IPS-11a (cell line): ENCODE measurements at regions not wholly inside any gene's neighbourhood (a gene's known extent, or its start where the extent isn't known, plus 50 kb on each side); places are given as distances from the start of the nearest gene placed in this dataset.
A peak's percentile ranks its signal among the peaks of the same experiment; 100 is the strongest.

Experiments
- H3K4me3 ChIP-seq: one replicate; pipeline ENCODE4 v1.5.1; 2013; ENCODE audit warnings: low read depth, low read length, control low read depth

DNA sequence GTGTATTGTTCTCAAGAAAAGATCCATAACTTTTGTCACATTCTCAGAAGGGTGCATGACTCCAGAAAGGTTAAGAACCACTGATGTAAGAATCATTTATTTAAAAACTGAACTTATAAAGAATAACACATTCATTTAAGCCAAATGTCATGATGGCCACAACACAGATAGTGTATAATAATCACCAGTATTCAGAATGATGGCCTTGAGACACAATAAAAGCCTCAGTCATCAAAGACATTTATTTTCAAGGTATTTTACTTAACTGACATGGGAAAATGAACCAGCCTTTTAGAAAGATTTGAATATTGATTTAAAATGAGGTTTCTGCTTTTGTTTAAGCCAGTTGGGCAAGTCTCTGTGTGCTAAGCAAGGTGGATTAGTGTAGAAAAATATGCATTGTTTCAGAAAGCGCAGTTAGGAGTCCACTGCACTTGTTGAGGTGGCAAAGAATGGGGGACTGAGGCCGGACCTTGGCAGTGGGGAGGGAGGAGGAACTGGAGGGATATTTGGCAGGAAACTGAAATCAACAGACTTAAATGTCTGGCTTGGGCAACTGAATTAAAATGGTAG is 371.9 kb upstream of the ESRRG start:
- H3K4me3 ChIP-seq: no peak overlapping the region

DNA sequence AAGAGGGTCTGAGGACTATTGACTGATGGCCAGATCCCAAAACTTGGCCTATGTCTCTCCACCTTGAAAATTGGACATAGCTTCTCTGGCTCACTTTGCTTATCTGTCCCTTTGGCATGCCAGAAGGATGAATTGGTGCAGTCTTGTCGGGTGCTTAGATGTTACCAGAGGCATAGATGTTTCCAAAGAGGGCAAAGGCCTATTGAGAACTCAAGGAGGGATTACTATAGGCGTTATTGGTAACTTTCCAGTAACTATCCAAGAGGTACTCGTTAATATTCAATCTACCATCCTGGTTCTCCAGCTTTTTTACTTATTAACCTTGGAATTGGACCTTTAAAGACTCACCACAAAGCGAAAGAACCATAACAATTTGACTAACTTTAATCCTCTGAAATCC is 368.3 kb upstream of the ESRRG start:
- no peak overlapping the region for H3K4me3 ChIP-seq

DNA sequence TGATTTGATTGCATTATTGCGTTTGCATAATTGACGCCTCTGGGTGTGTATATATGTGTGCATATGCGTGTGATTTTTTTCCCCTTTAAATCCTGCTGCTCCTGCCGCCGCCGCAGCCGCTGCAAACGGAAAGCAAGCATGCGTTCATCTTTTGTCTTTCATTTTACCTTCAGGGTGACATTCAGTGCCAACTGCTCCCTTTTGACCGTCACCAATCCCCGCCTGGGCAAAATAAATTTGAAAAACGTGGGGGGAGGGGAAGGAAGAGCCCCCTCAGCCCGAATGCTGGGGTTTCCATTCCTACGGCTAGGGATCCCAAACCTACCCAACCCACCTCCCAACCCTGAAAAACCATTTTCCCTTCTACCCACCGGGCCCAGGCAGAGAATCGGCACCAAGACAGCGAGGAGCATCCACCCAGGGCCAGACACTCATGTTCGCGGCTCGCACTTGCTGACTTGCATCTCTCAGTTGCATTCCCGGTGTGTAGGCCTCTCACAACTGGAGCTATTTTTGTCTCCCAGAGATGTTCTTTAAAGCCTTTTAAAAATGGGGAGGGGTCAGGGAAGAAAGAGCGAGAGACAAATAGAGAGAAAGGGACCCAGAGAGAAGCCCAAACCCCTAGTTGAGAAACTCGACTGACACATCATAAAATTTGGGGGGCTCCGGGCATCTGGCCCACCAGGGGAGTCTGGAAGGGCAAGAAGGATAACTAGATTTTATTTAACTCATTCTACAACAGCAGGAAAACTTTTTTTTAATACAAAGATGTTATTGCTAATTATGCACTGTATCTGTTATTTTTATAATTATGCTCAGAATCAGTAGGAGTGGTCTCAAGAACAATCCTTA is 367.1 kb upstream of the ESRRG start:
- peak overlapping the region; percentile 37 for H3K4me3 ChIP-seq

DNA sequence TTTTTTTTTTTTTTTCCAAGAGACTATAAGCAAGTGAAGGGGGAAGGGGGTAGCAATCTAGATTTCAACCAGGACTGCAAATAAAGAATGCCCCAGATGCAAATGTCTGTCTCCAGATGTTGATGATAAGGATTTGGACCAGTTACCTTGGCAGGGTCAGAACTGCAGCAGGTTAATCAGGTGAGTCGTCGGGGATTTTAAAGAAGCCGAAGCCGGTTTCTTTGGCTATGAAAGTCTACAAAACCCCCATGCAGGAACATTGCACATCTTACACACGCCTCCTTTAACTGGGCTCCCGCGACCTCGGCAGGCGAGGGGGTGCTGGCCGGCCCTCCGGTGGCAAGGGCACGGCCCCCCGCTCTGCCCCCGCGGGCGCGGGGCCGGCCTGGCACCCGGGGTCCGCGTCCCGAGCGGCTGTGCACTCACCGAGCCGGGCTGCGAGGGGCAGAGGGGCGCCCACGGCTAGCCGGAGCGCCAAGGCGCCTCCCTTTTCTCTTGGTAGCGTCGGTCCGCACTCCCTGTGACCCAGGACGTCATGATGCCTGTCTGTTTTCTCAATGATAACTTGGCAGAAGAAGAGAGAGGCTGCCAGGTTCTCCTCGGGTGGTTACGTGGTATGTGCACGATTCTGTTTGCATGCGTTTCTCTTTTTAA is 366.3 kb upstream of the ESRRG start:
- peak overlapping the region; percentile 37 for H3K4me3 ChIP-seq

DNA sequence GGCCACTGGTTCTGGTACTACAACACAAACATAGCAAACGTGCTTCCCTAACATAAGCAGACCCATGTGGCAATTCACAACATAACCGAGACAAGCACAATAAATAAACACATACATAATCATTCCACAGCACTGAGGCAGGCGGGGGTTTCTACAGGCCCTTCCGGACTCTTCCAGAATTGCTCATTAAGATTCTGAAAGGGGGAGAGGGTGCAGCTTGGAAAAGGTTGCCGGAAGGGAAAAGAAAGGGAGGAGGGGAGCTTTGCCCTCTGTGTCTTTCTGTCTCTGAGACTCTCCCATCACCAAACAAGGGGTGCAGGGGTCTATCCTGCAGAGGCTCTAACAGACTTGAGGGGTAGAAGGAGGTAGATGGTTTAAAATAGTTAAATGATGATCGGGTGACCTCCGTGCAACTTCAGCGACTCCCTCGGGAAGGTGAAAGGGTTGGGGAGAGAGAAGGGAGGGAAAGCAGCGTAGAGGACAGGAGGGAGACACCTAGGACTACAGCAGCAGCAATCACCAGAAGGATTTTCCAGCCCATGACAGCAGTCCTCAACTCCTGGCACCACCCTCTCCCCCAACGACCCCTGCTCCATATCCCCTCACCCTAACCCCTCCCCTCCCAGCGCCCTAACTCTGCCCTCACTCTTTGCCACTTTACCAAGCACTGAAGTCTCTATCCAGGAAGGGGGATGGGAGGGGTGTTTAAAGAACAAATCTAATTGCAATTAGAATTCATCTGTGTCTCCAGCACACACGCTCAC is 365.5 kb upstream of the ESRRG start:
- peak overlapping the region; percentile 37 for H3K4me3 ChIP-seq

DNA sequence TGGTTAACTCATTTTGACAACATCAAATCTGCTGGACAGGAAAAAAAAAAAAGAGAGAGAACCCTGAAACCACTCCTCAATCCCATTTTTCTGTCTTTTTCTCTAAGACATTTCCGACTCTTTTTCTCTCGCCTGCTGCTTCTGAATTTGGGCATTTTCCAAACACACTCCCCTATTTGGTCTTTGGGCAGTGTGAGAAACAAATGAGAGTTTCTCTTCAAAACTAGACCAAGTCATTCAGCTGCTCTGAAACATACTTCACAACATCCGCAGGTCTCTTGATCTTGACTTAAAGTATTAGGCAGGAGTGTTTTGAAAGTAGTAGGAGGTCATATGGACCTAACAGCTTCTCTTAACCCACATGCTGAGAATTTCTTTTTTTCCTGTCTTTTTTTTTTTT is 364.8 kb upstream of the ESRRG start:
- no peak overlapping the region for H3K4me3 ChIP-seq

DNA sequence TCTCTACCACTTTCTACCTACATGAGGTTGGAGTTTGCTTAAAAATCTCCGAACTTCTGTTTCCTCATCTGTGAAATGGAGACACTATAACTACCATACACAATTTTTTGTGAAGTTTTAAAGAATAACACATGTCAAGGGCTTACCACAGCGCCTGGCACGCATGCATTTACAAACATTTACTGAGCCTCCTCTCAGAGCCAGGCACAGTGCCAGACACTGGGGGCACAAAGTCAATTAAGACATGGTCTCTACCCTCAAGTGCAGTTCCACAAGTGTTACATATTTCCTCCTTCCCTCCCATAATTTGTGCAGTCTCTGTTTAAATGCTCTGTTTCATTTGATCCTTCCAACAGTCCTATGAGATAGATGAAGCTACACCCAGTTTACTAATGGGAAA is 356.4 kb upstream of the ESRRG start:
- H3K4me3 ChIP-seq: no peak overlapping the region

DNA sequence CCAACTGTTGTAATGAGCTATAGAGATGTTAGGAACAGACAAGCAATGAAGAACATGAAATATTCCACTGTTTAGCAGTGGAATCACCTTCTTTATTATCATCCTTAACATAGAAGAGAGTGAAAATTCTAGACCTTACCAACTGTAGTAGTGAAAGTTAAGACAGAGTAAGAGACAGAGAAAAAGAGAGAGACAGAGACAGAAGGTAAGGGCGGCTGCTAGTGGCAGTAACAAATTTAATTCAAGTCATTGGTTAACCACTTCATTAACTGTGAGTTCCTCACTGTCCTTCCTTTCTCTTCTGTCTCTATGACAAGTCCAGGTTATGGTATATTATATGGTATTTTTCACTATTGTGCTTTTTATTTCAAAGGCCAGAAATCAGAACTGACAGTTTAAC is 355.7 kb upstream of the ESRRG start:
- no peak overlapping the region for H3K4me3 ChIP-seq

DNA sequence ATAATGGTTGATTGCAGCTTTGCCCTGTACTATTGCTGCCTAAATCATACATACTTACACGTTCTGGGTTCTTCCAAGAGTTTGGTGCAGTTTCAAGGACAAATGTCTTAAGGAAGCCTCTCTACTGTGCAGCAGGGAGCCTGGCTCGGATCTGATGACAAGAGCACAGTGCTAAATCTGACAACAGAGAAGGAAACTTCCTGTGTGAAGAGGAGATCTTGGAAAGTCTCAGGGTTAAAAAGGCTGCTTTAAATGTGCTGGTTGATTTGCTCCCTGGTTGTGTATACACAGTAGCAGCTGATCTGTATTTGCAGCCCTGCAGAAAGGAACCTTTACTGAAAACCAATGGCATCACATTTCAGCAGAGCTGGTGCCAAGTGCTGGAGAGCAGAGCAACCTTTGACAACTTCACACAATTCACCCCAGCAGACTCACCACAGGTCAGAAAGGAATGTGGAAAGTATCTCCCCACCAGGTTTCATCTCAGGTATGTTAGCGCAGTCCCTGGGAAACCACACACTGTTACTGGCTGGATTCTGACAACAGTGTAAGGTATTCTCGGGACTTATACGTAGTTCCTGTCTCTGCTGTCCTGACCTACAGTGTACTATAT is 355.0 kb upstream of the ESRRG start:
- no peak overlapping the region for H3K4me3 ChIP-seq

DNA sequence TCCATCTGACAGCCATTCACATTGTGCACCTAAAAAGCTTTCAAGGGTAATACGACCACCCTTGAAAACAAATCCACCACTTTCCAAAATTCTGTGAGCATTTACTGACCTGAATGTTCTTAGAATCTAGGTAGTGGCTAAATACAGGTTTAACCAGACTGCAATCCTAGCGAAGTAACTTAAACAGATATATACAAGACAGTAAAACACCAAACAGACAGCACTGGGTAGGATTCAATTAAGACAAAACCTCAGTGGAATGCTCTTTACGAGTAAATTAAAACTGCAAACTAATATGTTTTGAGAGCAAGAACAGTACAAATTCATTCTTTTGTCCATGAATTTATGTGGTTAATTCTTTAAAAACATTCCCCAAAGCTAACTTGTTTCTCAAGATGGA is 354.2 kb upstream of the ESRRG start:
- no peak overlapping the region for H3K4me3 ChIP-seq

DNA sequence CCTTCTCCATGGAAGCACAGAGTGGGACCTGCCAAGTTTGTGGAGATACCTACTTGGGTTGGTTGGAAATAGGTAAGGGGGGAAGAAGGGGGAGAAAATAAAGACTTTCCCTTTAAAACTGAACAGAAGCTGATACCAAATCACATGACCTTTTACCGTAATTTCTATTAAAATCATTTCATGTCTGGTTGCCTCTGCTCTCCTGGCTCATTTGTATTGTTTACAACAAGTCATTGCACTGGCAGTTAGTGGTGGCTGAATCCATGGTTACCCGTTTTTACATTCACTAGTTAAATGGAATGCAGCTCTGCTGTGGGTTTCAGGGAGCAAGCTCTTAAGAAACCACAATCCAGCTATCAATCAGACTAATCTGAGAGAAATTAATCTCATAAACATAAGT is 353.7 kb upstream of the ESRRG start:
- H3K4me3 ChIP-seq: no peak overlapping the region

DNA sequence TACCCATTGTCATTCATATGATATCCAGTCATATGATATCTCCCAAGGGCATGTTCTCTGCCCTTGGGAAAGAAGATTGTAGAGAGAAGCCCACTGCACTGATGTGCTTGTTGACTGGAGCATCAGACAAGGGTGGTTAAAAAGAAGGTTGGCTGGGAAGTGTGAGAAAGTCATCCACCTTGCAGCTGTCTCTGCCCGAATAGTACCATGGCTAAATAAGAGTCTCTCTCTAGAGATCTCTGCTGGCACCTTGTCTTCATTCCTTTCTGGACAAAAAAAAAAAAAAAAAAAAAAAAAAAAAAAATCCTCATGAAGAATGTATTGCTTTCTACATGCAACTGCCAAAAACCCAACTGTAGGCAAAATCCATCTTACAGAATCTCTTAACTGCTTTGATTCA is 349.7 kb upstream of the ESRRG start:
- no peak overlapping the region for H3K4me3 ChIP-seq

DNA sequence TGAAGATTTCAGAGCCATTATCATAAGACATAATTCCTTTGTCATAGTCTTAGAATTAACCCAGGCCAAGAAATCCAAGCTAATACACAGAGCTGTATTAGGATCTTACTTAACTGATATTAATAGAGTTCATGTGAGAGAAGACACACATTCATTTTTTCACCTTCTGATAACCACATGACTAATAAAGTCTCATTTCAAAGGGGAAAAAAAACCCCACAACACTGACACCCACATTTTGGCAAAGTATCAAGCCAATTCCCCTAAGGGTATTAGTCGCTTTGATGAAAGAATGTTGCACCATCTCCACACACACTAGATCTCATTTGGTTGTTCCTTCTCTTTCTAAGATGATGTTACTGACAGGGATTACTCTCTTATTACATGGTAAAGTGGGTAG is 344.4 kb upstream of the ESRRG start:
- no peak overlapping the region for H3K4me3 ChIP-seq

DNA sequence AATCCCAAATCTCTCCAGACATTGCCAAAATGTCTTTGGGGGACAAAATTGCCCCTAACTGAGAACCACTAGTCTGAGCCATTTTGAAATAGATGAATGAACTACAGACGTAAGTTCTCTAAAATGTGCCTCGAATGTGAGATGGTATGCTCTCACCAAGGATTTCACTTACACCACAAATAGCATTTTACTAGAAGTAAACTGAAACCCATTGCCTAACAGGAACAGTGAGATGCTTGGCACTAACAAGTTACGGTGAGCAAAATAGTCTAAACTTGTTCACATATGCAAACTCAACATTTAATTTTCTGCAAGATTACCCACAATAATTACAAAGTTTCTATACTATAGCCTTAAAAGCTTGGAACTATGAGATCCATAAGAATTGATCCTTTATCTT is 343.6 kb upstream of the ESRRG start:
- H3K4me3 ChIP-seq: no peak overlapping the region

DNA sequence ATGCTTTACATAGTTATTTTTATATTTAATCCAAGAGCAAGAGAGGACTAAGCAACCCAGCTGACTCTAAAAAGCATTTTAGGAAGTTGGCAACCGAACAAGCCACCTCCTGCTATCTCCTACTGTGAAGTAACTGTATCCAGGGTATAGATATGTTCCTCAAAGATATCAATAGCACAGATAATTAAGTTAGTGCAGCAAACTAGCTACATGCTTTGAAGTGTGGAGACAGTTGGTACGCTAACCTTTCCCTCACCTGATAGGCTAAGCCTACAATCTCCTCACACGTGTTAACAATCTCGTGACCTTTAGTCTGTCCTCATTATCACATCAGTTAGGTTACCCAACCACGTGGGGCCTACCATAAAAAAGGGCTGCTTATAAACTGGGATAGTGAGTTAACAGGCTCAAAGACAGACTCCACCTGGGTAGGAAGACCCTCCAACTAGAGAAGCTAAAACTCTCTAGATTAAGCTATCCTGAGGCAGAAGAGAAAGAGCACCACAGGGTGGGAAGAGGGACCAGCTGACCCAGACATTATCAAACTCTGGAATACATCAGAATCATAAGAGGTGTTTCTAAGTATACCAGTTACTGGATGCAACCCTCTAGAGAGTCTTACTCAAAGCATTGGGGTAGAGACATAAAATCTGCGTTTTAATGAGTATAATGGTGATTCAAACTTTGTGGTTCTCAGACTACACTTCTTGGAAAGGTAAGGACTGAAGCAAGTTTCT is 340.1 kb upstream of the ESRRG start:
- H3K4me3 ChIP-seq: no peak overlapping the region

DNA sequence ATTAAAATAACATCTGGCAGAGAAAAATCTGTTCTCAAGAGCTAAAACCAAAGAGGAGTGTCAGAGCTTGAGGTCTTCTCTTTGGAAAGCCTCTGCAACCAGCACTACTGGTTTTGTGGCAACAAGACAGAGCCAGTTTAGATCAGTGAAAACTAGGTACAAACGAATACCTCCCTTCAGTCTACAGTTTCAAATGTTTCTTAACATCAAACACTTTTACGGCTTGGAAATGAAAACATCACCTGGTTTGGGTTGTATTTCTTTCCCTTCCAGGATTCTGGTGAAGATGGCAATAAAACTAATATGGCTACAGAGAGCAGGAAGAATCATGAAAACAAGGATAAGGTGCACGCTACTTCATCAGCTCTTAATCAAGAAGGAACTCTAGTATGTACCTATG is 339.4 kb upstream of the ESRRG start:
- no peak overlapping the region for H3K4me3 ChIP-seq

DNA sequence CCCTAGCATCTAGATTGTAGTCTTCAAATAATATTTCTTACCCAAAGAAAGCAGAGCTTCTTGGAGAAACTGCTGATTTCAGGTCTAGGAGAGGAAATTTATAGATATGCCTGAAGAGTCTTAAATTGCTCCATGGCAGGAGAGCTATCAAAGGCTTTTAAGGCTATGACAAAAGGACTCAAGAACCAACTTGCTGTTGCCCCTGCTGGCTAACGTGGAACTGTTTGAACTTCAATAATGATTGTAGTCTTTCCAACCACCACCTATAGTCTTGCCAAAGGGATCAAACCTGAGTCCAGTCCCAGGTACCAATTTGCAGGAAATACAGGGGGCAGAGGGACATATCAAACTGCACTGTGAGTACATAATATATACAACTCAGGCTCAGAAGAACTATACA is 336.2 kb upstream of the ESRRG start:
- no peak overlapping the region for H3K4me3 ChIP-seq

DNA sequence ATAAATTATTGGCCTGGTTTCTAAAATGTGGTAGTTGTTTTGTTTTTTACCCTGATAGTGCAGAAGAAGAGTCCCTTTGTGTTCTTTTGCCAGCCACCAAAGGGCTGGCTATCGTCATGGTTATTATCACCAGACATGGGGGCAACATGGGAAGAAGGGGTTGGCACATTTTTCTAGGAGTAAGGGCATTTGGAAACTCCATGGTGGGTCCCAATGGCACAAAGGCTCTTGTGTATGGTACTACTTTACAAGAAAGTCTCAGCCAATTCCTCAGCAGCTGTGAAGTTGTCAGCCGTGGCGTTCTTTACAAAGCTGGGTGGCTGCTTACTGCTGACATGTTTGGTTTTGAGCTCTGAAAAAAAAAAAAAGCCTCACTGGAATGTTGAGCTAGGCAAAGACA is 330.4 kb upstream of the ESRRG start:
- H3K4me3 ChIP-seq: no peak overlapping the region

DNA sequence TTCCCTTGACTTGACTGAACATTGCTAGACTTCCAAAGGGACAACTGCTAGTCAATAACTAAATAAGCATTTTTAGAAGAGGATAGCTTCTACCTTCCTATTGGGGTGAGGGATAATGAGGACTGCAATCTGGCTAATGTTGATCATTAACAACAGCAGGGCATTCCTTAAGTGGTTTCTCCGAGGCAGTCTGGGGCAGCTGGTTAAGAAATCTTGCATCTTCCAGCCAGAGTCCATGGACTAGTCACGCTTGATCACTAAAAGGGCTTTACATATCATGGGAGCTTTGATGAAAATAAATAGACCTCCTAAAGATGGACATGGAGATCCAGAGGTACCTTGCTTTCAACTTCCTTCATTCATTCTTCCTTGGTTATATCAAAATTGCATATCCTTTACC is 329.4 kb upstream of the ESRRG start:
- no peak overlapping the region for H3K4me3 ChIP-seq

DNA sequence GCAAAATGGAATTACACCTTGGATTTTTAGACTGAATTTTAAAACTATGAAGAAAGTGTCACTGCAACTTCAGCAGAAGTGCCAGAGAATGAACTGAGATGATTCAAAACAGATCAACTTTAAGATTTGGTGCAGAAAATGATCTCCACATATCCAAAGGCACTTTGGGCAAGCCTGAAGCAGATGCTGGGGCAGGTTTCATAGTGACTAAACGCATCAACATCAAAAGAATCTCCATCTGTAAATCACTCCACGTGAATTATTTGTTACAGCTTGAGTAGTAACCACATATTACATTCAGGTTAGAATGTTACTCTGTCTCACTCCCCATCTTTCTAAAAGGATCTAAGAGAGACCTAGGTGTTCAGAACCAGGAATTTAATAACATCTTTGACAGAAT is 329.0 kb upstream of the ESRRG start:
- no peak overlapping the region for H3K4me3 ChIP-seq

DNA sequence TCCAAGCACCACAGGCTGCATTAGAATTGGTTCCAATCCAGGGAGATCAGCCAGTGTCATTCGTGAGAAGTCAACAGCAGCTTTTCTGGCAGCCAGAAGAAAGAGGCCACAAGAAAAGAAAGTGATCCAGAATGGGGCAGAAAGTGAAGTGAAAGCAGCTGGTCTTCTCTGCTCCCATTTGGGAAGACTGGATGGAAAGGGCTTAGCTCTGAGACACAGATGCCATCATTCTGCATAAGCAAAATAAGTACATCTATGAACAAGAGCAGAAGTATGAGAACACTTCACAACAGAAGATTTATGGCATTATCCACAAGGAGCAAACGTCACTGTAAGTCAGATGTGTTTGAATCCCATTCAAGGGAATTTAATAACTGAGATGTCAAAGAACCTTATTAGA is 326.5 kb upstream of the ESRRG start:
- no peak overlapping the region for H3K4me3 ChIP-seq
